ENCODE measurements at regions not wholly inside any gene's neighbourhood (a gene's known extent, or its start where the extent isn't known, plus 50 kb on each side); places are given as distances from the start of the nearest gene placed in this dataset.
"Not testable (repeated sequence)": the region's sequence is repeated elsewhere in the genome, so short reads cannot be mapped to it uniquely, and the experiment has no call there.

GRCh38 chr6:119446609-119447008 is 97.0 kb upstream of the MAN1A1 start:
- DNase-seq (ENCODE audit: low read depth): no peak

- DNase-seq (ENCODE audit: low read depth): no peak
These were observed 96.6 kb upstream of the MAN1A1 start for GRCh38 chr6:119446115-119446554.

- no peak for DNase-seq (ENCODE audit: low read depth)
These were observed 96.1 kb upstream of the MAN1A1 start for GRCh38 chr6:119445666-119446065.

GRCh38 chr6:119444642-119445557 is 95.3 kb upstream of the MAN1A1 start:
- no peak for DNase-seq (ENCODE audit: low read depth)

- no peak for DNase-seq (ENCODE audit: low read depth)
These were observed 94.6 kb upstream of the MAN1A1 start for GRCh38 chr6:119443993-119444641.

- no peak for DNase-seq (ENCODE audit: low read depth)
These were observed 93.2 kb upstream of the MAN1A1 start for GRCh38 chr6:119442776-119443184.

GRCh38 chr6:119440953-119441352 is 91.4 kb upstream of the MAN1A1 start:
- DNase-seq (ENCODE audit: low read depth): no peak

GRCh38 chr6:119436583-119436982 is 87.0 kb upstream of the MAN1A1 start:
- DNase-seq (ENCODE audit: low read depth): no peak

- no peak for DNase-seq (ENCODE audit: low read depth)
These were observed 82.2 kb upstream of the MAN1A1 start for GRCh38 chr6:119431799-119432198.

GRCh38 chr6:119430805-119431204 is 81.2 kb upstream of the MAN1A1 start:
- DNase-seq (ENCODE audit: low read depth): no peak

- DNase-seq (ENCODE audit: low read depth): no peak
These were observed 79.1 kb upstream of the MAN1A1 start for GRCh38 chr6:119428633-119429032.

GRCh38 chr6:119426619-119427018 is 77.1 kb upstream of the MAN1A1 start:
- no peak for DNase-seq (ENCODE audit: low read depth)

GRCh38 chr6:119423996-119424395 is 74.4 kb upstream of the MAN1A1 start:
- DNase-seq (ENCODE audit: low read depth): no peak

- DNase-seq (ENCODE audit: low read depth): not testable (repeated sequence)
These were observed 68.5 kb upstream of the MAN1A1 start for GRCh38 chr6:119418084-119418483.

- DNase-seq (ENCODE audit: low read depth): no peak
These were observed 57.6 kb upstream of the MAN1A1 start for GRCh38 chr6:119407156-119407555.

GRCh38 chr6:119405114-119405513 is 55.6 kb upstream of the MAN1A1 start:
- DNase-seq (ENCODE audit: low read depth): not testable (repeated sequence)

All from stimulated activated CD8-positive, alpha-beta memory T cell treated with anti-CD3 and anti-CD28 coated beads, Interleukin-7, amount 100 ng/mL, for 24 hours (primary cell).